ENCODE measurements at regions not wholly inside any gene's neighbourhood (a gene's known extent, or its start where the extent isn't known, plus 50 kb on each side); places are given as distances from the start of the nearest gene placed in this dataset.

GRCh38 chr17:77894126-77894956, 64.2 kb upstream of the TNRC6C start:
- no peak overlapping the region for H3K4me3 ChIP-seq (ENCODE audit: low read depth, low read length)
- no peak for FAIRE-seq
- TF ChIP-seq CTCF (IDR thresholded peaks at IDR 0.05; ENCODE audit: insufficient read depth, low read length, severe bottlenecking) = no peak
- no peaks in the 10 kb centered on the region for H3K36me3 ChIP-seq (ENCODE audit: control insufficient read depth, insufficient read depth, low read length)
- no peaks in the 10 kb centered on the region for H3K27me3 ChIP-seq (ENCODE audit: control insufficient read depth, insufficient read depth, low read length)
- DNase-seq (ENCODE audit: low read depth) = no peak

GRCh38 chr17:77897741-77898301, 60.7 kb upstream of the TNRC6C start:
- H3K4me3 ChIP-seq (ENCODE audit: low read depth, low read length) = no peak overlapping the region
- H3K36me3 ChIP-seq (ENCODE audit: control insufficient read depth, insufficient read depth, low read length) = no peaks in the 10 kb centered on the region
- FAIRE-seq (no peak), DNase-seq (ENCODE audit: low read depth) (no peak)
- TF ChIP-seq CTCF (IDR thresholded peaks at IDR 0.05; ENCODE audit: insufficient read depth, low read length, severe bottlenecking) = no peak
- no peaks in the 10 kb centered on the region for H3K27me3 ChIP-seq (ENCODE audit: control insufficient read depth, insufficient read depth, low read length)

- no peaks in the 10 kb centered on the region for H3K27me3 ChIP-seq (ENCODE audit: control insufficient read depth, insufficient read depth, low read length)
- DNase-seq (ENCODE audit: low read depth) = no peak
- no peak for FAIRE-seq
Observed at GRCh38 chr17:77898521-77899434, 59.7 kb upstream of the TNRC6C start.

GRCh38 chr17:77899498-77899897, 59.0 kb upstream of the TNRC6C start:
- FAIRE-seq (no peak), DNase-seq (ENCODE audit: low read depth) (no peak)

More at GRCh38 chr17:77898521-77899434, 59.7 kb upstream of the TNRC6C start:
- Histone ChIP-seq H3K36me3 (ENCODE audit: control insufficient read depth, insufficient read depth, low read length) (no peaks in the 10 kb centered on the region), H3K4me3 (ENCODE audit: low read depth, low read length) (no peak overlapping the region)
- no peak for TF ChIP-seq CTCF (IDR thresholded peaks at IDR 0.05; ENCODE audit: insufficient read depth, low read length, severe bottlenecking)

GRCh38 chr17:77901481-77901880, 57.0 kb upstream of the TNRC6C start:
- no peaks in the 10 kb centered on the region for H3K36me3 ChIP-seq (ENCODE audit: control insufficient read depth, insufficient read depth, low read length)
- DNase-seq (ENCODE audit: low read depth) (no peak), FAIRE-seq (no peak)
- no peak for TF ChIP-seq CTCF (IDR thresholded peaks at IDR 0.05; ENCODE audit: insufficient read depth, low read length, severe bottlenecking)
- H3K27me3 ChIP-seq (ENCODE audit: control insufficient read depth, insufficient read depth, low read length) = no peaks in the 10 kb centered on the region
- no peak overlapping the region for H3K4me3 ChIP-seq (ENCODE audit: low read depth, low read length)

More at GRCh38 chr17:77899498-77899897, 59.0 kb upstream of the TNRC6C start:
- no peaks in the 10 kb centered on the region for H3K27me3 ChIP-seq (ENCODE audit: control insufficient read depth, insufficient read depth, low read length)
- no peak overlapping the region for H3K4me3 ChIP-seq (ENCODE audit: low read depth, low read length)
- no peak for TF ChIP-seq CTCF (IDR thresholded peaks at IDR 0.05; ENCODE audit: insufficient read depth, low read length, severe bottlenecking)
- H3K36me3 ChIP-seq (ENCODE audit: control insufficient read depth, insufficient read depth, low read length) = no peaks in the 10 kb centered on the region

Data from bronchial epithelial cell (primary cell).